ENCODE measurements at regions not wholly inside any gene's neighbourhood (a gene's known extent, or its start where the extent isn't known, plus 50 kb on each side); places are given as distances from the start of the nearest gene placed in this dataset.
"Not testable (repeated sequence)": the region's sequence is repeated elsewhere in the genome, so short reads cannot be mapped to it uniquely, and the experiment has no call there.

DNA sequence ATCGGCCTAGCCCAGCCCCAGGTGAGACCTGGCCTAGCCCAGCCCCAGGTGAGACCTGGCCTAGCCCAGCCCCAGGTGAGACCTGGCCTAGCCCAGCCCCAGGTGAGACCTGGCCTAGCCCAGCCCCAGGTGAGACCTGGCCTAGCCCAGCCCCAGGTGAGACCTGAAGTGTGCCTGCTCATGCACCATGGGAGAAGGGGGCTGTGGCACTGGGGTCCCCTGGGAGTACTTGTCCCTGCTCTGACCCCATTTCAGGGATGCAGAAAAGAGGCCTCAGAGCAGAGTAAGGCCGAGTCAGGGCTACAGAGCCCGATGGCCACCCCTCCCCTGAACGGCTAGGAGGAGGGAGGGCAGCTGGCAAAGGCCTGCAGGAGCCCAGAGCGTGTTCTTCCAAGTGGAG is 129.6 kb downstream of the CRYBB2 start:
- FAIRE-seq; DNase-seq (ENCODE audit: insufficient read length, low spot score): not testable (repeated sequence)

DNA sequence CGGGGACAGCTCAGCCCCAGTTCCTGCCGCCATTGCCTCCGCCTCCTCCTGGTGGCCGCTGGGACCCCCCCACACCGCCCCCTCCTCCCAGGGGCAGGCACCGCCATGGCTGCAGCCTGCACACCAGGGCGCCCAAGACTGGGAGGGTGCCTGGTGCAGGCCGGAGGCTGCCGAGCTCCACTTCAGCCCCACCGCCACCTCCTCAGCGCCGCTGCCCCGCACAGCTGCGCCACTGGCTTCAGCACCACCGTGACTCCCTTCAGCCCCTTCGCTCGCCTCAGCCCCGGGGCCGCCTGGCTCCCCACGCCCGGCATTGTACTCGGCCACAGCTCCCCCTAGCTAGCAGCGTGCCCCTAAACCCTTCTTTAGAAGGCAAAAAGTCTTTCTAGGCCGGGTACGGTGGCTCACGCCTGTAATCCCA is 131.1 kb downstream of the CRYBB2 start:
- FAIRE-seq (no peak), DNase-seq (ENCODE audit: insufficient read length, low spot score) (no peak)

DNA sequence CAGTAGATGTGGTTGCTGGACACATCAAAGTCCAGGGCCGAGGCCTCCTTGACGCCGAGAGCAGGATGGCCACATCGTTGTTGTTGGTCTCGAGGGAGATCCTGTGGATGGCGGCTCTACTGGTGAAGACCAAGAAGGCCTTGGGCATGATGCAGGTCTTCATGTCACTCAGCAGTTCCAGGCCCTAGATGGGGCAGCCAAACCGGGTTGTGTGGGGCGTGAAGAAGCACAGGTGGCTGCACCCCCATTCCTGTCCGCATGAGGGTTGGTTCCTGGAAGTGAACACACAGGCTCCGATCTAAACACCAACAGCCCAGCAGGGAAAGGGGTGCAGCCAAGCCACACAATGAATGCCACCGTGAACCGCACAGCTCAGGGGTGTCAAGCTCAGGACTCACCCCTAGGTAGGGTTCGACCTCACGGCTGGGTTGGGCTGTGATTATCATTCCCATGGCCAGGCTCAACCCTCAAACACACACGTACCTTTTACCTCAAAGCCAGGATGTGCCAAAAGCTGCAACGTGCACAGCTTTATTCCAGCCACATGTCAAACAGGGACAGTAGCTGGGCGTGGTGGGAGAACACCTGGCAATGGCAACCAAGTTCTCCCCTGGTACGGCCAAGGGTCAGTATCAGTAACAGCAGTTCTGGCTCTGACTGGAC is 132.3 kb downstream of the CRYBB2 start:
- DNase-seq (ENCODE audit: insufficient read length, low spot score), result no peak

DNA sequence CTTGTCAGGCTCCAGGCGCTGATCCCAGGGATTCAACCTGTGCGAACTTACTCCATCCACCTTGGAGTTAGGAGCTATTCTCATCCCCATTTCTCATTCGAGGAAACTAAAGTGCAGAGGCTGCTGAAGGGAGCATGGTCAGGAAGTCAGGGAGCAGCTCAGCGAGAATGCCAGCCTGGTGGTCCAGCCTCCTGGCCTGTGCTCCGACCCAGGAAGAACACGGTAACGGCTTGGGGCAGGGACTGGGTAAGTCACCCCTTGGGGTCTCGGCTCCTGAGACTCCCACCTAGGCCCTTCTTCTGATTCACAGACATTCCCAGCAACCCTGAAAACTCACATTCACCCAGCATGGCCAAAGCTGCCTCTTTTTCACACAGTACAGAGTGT is 132.8 kb downstream of the CRYBB2 start:
- FAIRE-seq (no peak), DNase-seq (ENCODE audit: insufficient read length, low spot score) (no peak)

More for the DNA sequence above, 132.3 kb downstream of the CRYBB2 start:
- no peak for FAIRE-seq

DNA sequence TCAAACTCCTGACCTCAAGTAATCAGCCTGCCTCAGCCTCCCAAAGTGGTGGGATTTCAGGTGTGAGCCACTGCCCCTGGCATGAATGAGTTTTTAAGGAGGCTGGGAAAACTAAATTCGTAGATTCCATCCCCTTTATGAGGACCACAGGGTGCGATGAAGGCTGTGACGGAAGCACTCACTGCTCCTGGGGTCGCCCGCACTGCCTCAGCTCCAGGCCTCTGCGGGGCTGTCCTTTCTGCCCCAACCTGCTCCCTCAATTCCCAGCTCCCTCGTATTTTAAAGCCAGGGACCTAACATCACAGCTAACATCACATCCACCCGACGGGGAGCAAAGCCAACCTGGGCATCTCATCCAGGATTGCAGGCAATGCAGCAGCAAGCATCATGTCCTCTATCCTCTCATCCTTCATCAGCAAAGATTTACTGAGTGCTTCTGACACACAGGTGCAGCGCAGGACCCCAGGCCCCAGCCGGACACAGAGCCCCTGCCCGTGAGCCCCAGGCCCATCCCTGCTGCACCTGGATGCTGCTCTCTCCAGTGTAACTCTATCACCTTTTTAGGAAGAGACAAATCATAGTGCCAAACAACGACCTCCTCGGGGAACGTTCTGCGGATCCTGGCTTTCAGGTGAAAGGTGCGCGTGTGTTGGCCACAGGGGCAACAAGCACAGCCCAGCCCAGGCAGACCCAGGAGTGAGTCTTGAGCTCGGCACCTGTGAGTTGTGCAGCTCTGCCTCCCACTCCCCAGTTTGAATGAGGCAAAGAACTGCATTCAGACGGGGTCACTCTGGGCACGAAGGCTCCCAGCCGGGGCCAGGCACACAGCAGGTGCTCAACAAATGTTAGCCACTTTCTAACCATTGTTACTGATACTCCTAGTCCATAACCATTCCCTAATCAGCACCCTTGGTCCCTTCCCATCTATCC is 134.3 kb downstream of the CRYBB2 start:
- no peak for FAIRE-seq
- no peak for DNase-seq (ENCODE audit: insufficient read length, low spot score)

DNA sequence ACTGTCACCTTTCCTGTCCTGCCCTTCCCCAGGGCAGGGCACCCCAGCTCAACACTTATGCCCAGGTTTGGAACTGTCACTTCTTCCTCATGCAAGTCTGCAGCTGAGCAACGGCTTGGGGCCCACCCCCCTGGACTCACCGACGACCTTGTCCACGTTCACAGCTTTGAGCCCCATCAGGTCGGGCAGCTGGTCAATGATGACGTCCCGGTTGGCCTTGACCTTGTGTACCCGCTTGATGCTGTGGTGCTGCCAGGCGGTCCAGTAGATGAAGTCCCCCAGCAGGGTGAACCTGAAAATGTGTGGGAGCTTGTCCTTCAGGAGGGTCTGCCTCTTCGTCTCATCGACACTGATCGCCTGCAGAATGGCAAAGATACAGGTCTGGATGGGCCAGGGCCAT is 135.0 kb downstream of the CRYBB2 start:
- FAIRE-seq (no peak), DNase-seq (ENCODE audit: insufficient read length, low spot score) (no peak)

DNA sequence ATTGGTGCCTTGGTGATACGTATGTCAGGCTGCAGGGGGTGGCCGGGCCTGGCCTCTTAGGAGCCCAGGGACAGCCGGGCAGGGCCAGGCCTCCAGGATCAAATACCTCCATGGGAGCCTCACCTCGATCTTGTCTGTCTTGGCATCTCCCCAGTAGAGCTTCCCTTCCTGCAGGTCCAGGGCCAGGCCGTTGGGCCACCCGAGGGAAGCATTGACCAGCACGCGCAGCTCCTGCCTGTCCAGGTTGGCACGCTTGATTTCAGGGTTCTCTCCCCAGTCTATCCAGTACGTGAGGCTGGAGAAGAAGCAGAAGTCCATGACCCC is 137.7 kb downstream of the CRYBB2 start:
- DNase-seq (ENCODE audit: insufficient read length, low spot score) (no peak), FAIRE-seq (no peak)

DNA sequence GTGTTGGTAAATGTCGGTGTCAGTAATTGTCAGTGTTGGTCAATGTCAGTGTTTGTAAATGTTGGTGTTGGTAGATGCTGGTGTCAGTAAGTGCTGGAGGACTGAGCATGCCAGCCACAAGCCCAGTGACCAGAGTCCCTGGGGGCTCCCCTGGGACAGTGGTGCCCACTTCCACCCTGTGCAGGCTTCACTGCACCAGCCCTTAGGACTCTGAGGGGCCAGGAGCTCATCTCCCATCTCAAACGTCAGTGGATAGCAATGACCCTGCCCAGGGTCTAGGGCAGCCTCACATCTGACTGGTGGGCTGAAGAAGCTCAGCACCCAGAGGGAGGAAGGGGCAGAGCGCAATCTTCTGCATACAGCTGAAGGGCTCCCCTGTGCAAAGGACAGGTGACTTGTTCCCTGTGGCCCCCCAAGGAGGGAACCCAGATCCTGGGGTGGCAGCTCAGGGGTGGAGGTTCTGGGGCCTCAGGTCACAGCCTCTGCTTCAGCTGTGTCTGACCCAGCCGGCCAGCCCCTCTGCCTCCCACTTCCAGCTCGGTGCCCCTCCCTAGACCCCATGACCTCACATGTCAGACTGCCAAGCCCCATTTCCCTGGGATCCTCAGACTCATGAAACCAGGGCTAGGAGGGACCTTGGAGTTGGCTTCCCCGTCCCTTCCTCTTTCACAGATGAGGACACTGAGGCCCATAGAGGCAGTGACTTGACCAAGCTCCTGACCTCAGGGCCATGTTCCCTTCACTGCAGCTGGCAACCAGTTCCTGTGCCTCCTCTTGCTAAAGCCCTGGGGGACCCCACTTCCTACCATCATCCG is 138.4 kb downstream of the CRYBB2 start:
- FAIRE-seq (no peak), DNase-seq (ENCODE audit: insufficient read length, low spot score) (no peak)

DNA sequence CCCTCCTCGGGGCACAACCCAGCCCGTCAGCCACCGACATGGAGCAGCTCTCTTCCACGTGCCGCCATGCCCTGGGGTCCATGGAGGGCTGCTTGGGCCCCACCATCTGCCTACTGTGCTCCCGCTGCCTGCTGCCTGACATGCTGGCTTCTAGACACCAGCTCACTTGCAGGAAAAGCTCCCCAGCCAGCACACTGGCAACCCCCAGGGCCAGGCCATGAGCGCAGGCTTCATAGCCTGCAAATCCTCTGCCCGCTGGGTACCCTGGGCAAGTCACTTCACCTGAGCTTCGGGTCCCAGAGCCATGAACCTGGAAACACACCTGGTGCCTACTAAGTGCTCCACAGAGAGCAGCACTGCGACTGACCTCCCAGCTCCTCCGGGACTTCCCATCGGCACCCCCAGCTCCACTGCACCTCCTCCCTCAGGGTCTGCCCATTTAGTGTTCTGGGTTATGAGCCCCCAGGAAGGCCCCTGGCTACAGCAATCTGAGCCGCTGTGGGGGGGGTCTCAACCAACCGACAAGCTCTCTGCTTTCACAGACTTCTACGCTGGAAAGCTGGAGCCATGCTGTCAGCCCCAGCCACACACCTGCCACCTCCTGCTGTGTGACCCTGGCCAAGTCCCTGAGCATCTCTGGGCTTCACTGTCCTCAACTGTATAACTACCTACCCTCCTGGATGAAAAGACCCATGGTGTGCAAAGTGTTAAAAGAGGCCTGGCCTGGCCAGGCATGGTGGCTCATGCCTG is 139.2 kb downstream of the CRYBB2 start:
- FAIRE-seq (no peak), DNase-seq (ENCODE audit: insufficient read length, low spot score) (no peak)

DNA sequence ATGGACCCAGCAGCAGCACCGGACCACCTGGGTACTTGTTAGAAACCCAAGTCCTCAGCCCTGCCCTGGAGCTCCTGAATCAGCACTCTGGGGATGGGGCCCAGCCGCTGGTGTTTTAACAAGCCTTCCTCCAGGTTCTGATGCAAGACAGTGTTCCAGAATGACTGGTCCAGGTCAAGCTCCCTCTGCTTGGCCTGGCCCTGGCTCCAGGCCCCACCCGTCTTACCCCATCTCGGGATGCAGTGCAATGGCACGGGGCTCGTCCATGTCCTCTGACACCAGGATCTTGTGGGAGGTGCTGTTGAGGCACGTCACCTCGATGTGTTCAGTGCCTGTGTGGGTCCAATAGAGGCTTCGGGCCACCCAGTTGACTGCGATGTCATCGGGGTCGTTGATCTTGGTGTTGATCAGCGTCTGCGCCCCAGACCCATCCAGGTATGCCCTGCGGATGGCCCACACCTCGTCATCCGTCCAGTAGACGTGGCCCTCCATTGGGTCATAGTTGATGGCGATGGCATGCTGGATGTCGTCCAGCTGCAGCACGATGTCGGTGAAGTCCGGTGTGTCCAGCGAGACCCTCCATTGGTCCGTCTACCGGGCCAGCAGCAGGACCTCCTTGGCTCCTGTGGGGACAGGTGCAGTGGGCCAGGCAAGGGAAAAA is 140.3 kb downstream of the CRYBB2 start:
- no peak for FAIRE-seq
- DNase-seq (ENCODE audit: insufficient read length, low spot score), result no peak

DNA sequence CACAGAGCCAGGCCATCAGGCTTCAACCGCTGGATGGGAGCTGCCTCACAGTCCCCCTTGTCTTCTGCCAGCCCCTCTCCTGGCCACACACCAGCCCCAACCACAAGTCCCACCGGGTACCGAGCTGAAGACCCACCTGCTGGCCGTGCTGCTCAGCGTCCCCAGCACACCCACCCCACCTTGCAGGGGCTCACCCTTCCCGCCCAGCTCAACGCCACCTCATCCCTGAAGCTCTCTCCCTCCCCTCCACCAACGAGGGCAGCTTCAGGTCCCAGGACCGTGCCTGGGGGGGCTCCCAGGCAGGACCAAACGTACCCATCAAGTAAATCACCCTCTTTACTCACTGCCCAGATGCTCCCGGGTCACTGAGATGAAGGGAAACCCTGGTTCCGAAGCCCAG is 141.0 kb downstream of the CRYBB2 start:
- no peak for DNase-seq (ENCODE audit: insufficient read length, low spot score)
- FAIRE-seq, result no peak

DNA sequence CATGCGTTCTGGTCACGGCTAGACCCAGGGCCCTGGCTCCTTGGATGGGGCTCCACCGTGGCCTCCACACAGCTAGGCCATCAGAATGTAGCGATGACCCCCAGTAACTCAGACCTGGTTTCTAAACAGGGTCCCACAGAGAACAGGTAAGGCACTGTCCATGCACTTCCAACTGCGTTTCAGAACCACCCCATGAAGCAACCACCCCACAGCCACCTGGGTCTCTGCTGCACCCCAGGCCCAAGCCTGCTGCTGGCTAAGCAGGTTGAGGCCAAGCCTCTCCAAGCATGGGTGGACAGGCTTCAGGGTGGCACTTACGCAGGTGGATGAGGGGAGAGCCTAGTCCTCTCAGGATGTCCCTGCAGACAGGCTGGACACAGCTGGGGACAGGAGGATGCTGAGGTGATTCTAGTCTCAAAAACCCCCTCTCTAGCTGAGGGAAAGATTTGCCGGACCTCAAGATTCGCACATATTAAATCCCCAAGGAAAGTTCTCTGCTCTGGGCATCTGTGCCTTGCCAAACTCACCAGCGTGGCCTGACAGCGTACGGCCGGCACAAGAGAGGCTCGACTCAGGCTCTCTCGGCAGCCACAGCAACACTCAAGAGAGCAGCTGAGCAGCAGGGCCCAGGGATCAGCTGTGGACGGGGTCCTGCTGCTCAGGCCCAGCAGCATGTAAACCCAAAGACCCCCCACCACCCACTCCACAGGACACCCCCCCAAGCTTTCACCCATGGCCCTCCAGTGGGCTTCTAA is 141.6 kb downstream of the CRYBB2 start:
- DNase-seq (ENCODE audit: insufficient read length, low spot score) (no peak), FAIRE-seq (no peak)

DNA sequence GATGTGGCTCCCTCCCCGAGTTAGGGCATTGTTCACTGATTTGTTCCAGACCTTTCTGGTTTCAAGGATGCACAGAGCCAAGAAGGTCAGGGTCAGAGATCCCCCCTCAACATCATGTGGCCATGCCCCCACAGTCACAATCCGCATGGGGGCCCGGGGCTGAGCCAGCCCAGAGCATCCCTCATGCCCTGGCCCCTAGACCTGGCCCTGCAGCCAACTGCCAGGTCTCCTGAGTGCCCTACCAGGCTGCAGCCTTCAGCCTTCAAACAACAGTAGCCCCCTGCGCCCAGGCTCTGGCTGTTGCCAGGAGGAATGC is 142.4 kb downstream of the CRYBB2 start:
- FAIRE-seq (no peak), DNase-seq (ENCODE audit: insufficient read length, low spot score) (no peak)

DNA sequence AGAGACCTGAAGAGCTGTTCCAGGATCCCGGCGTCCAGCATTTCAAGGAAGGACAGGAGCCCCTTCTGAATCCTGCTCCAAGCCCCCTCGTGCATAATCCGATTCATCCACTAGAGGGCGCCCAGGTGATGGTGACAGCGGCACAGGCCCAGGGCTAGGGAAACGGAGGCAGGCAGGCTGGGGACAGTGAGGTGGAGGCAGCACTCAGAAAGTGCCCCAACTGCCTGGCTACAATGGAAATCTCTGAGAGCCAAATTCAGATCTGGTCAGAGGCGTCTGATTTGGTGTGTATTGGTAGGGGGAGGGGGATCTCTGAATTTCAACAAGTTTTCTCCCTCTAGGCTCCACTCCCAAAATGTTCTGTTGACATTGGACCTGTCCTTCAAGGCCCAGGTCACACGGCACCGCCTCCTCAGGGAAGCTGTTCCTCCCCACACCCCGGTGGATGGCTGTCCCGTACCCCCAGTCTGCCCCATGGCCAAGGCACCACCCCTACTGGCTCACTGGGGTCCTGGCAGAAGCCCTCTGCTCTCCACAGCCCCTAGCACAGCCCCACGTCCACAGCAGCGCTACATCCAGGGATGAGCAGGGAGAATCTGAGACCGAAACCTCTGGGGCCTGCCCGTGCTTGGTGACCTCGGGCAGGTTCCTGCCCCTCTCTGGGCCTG is 142.9 kb downstream of the CRYBB2 start:
- peak; percentile 84 for DNase-seq (ENCODE audit: insufficient read length, low spot score)
- FAIRE-seq, result peak; percentile 76

DNA sequence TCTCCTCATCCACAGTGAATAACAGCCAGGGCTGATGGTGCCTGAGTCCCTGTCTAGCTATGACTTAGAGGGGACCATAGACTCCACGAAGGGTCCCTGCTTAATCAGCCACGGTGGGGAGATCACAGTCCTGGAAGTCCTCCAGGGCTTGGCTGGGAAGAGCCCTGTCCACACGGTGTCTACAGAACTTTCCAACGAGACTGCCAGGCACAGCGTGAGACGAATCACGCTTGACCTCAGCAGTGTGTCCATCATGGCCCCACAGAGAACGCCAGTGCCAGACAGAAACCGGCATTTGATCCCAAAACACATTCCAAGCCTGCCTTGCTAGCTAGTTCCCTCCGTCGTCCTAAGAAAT is 143.4 kb downstream of the CRYBB2 start:
- no peak for FAIRE-seq
- DNase-seq (ENCODE audit: insufficient read length, low spot score), result no peak

DNA sequence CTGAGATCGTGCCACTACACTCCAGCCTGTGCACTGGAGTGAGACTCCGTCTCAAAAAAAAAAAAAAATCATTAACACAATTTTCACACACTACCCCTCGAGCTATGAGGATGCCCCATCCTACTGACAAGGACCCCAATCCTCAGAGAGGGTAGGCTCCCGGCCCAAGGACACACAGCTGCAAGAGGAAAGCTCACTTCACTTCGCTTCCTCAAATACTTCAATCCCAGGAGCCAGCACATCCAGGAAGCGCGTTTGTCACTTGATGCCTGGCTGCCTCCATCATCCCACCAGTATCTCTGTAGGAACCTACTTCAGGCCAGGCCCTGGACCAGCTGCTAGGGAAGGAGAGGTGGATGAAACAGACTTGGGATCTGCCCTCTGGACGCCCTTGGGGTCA is 144.0 kb downstream of the CRYBB2 start:
- FAIRE-seq, result no peak
- no peak for DNase-seq (ENCODE audit: insufficient read length, low spot score)

DNA sequence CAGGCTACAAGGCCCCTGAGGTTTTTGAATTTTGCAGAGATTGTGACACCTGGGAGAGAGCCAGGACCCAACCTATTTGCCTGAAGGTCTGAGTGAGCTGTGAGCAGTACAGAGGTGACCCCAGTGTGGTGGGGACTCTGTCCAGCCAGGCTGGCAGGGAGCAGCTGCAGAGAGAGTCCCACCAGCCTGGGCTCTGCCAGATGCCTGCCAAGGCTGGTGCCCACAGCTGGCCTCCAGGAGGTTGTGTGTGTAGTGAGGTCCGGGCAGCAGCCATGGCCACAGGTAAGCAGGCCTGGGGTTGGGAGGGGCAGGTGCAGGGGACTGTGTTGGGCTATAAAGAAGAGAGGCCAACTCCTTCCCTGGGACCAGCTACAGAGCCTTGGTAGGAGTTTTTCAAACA is 144.8 kb downstream of the CRYBB2 start:
- FAIRE-seq (no peak), DNase-seq (ENCODE audit: insufficient read length, low spot score) (no peak)

DNA sequence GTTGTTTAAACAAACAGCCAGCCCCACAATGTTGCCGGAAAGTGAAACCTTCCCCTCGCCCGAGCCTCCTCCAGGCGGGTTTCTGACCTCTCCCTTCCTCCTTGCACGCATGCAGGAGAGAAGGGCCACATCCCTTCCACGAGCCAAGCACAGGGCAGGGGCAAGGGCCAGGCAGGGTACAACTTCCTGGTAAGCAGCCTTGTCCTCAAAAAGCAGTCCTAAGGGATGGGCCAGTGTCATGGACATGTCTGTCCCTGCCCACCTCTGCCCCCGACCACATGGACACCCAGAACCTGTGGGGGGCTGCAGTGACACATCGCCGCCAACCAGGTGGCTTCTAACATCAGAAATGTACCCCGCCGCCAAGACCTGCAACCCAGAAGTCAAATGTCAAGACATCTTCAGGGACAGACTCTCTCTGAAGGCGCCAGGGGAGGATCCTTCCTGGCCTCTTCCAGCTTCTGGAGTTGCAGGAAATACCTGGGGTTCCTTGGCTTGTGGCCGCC is 145.3 kb downstream of the CRYBB2 start:
- DNase-seq (ENCODE audit: insufficient read length, low spot score), result no peak

More for the DNA sequence above, 145.3 kb downstream of the CRYBB2 start:
- no peak for FAIRE-seq

Data from GM19239 (cell line).